ENCODE measurements at regions not wholly inside any gene's neighbourhood (a gene's known extent, or its start where the extent isn't known, plus 50 kb on each side); places are given as distances from the start of the nearest gene placed in this dataset.

- Histone ChIP-seq H3K36me3 (ENCODE audit: insufficient read depth, insufficient read length, low read length) (no peaks in the 10 kb centered on the region), H3K9ac (ENCODE audit: insufficient read length, low read depth) (no peak overlapping the region), H3K4me1 (ENCODE audit: insufficient read depth, insufficient read length) (peaks cover 10% of the 10 kb centered on the region), H3K9me3 (ENCODE audit: insufficient read depth, low read length) (no peaks in the 10 kb centered on the region), H3K27me3 (ENCODE audit: insufficient read depth, insufficient read length) (peaks cover 22% of the 10 kb centered on the region), H3K4me3 (ENCODE audit: insufficient read length, low read depth) (no peak overlapping the region)
- DNase-seq (ENCODE audit: low read depth, low spot score), result peak; percentile 47
- no peak for TF ChIP-seq ZNF274 (IDR thresholded peaks at IDR 0.05; ENCODE audit: low read depth, low read length)
- no peak for TF ChIP-seq SUZ12 (IDR thresholded peaks at IDR 0.05; ENCODE audit: extremely low read depth, insufficient read depth, insufficient read length)
- no peak for TF ChIP-seq YY1 (IDR thresholded peaks at IDR 0.05; ENCODE audit: insufficient read depth, insufficient read length)
Observed at GRCh38 chr3:194205675-194206133, 69.8 kb downstream of the HES1 start.

- Histone ChIP-seq H3K4me1 (ENCODE audit: insufficient read depth, insufficient read length) (peaks cover 11% of the 10 kb centered on the region), H3K27me3 (ENCODE audit: insufficient read depth, insufficient read length) (peaks cover 22% of the 10 kb centered on the region), H3K36me3 (ENCODE audit: insufficient read depth, insufficient read length, low read length) (no peaks in the 10 kb centered on the region), H3K9ac (ENCODE audit: insufficient read length, low read depth) (no peak overlapping the region), H3K4me3 (ENCODE audit: insufficient read length, low read depth) (no peak overlapping the region), H3K9me3 (ENCODE audit: insufficient read depth, low read length) (no peaks in the 10 kb centered on the region)
- DNase-seq (ENCODE audit: low read depth, low spot score), result no peak
- no peak for TF ChIP-seq YY1 (IDR thresholded peaks at IDR 0.05; ENCODE audit: insufficient read depth, insufficient read length)
- no peak for TF ChIP-seq SUZ12 (IDR thresholded peaks at IDR 0.05; ENCODE audit: extremely low read depth, insufficient read depth, insufficient read length)
- no peak for TF ChIP-seq ZNF274 (IDR thresholded peaks at IDR 0.05; ENCODE audit: low read depth, low read length)
Observed at GRCh38 chr3:194206320-194206719, 70.4 kb downstream of the HES1 start.

GRCh38 chr3:194208709-194209108 is 72.8 kb downstream of the HES1 start:
- TF ChIP-seq YY1 (IDR thresholded peaks at IDR 0.05; ENCODE audit: insufficient read depth, insufficient read length) (no peak), ZNF274 (IDR thresholded peaks at IDR 0.05; ENCODE audit: low read depth, low read length) (no peak), SUZ12 (IDR thresholded peaks at IDR 0.05; ENCODE audit: extremely low read depth, insufficient read depth, insufficient read length) (no peak)

GRCh38 chr3:194212161-194212844 is 76.4 kb downstream of the HES1 start:
- Histone ChIP-seq H3K4me1 (ENCODE audit: insufficient read depth, insufficient read length) (peaks cover 5% of the 10 kb centered on the region), H3K36me3 (ENCODE audit: insufficient read depth, insufficient read length, low read length) (no peaks in the 10 kb centered on the region), H3K9ac (ENCODE audit: insufficient read length, low read depth) (peak overlapping the region; percentile 24), H3K4me3 (ENCODE audit: insufficient read length, low read depth) (no peak overlapping the region), H3K27me3 (ENCODE audit: insufficient read depth, insufficient read length) (no peaks in the 10 kb centered on the region), H3K9me3 (ENCODE audit: insufficient read depth, low read length) (no peaks in the 10 kb centered on the region)
- TF ChIP-seq SUZ12 (IDR thresholded peaks at IDR 0.05; ENCODE audit: extremely low read depth, insufficient read depth, insufficient read length), result no peak
- TF ChIP-seq ZNF274 (IDR thresholded peaks at IDR 0.05; ENCODE audit: low read depth, low read length), result no peak
- TF ChIP-seq YY1 (IDR thresholded peaks at IDR 0.05; ENCODE audit: insufficient read depth, insufficient read length), result no peak
- DNase-seq (ENCODE audit: low read depth, low spot score), result peak; percentile 74

More at GRCh38 chr3:194208709-194209108, 72.8 kb downstream of the HES1 start:
- no peak overlapping the region for H3K9ac ChIP-seq (ENCODE audit: insufficient read length, low read depth)
- H3K4me1 ChIP-seq (ENCODE audit: insufficient read depth, insufficient read length), result peaks cover 7% of the 10 kb centered on the region
- no peak for DNase-seq (ENCODE audit: low read depth, low spot score)
- no peaks in the 10 kb centered on the region for H3K9me3 ChIP-seq (ENCODE audit: insufficient read depth, low read length)
- H3K4me3 ChIP-seq (ENCODE audit: insufficient read length, low read depth), result no peak overlapping the region
- H3K27me3 ChIP-seq (ENCODE audit: insufficient read depth, insufficient read length), result peaks cover 8% of the 10 kb centered on the region
- no peaks in the 10 kb centered on the region for H3K36me3 ChIP-seq (ENCODE audit: insufficient read depth, insufficient read length, low read length)

- H3K27me3 ChIP-seq (ENCODE audit: insufficient read depth, insufficient read length), result no peaks in the 10 kb centered on the region
- no peak for TF ChIP-seq SUZ12 (IDR thresholded peaks at IDR 0.05; ENCODE audit: extremely low read depth, insufficient read depth, insufficient read length)
- TF ChIP-seq ZNF274 (IDR thresholded peaks at IDR 0.05; ENCODE audit: low read depth, low read length), result no peak
- TF ChIP-seq YY1 (IDR thresholded peaks at IDR 0.05; ENCODE audit: insufficient read depth, insufficient read length), result no peak
- peak overlapping the region; percentile 33 for H3K9ac ChIP-seq (ENCODE audit: insufficient read length, low read depth)
- H3K9me3 ChIP-seq (ENCODE audit: insufficient read depth, low read length), result no peaks in the 10 kb centered on the region
- H3K4me1 ChIP-seq (ENCODE audit: insufficient read depth, insufficient read length), result peaks cover 5% of the 10 kb centered on the region
- peak; percentile 96 for DNase-seq (ENCODE audit: low read depth, low spot score)
- no peak overlapping the region for H3K4me3 ChIP-seq (ENCODE audit: insufficient read length, low read depth)
- no peaks in the 10 kb centered on the region for H3K36me3 ChIP-seq (ENCODE audit: insufficient read depth, insufficient read length, low read length)
Observed at GRCh38 chr3:194212845-194213331, 76.9 kb downstream of the HES1 start.

GRCh38 chr3:194215392-194215791 is 79.4 kb downstream of the HES1 start:
- Histone ChIP-seq H3K9me3 (ENCODE audit: insufficient read depth, low read length) (no peaks in the 10 kb centered on the region), H3K4me3 (ENCODE audit: insufficient read length, low read depth) (no peak overlapping the region), H3K4me1 (ENCODE audit: insufficient read depth, insufficient read length) (peaks cover 8% of the 10 kb centered on the region), H3K36me3 (ENCODE audit: insufficient read depth, insufficient read length, low read length) (no peaks in the 10 kb centered on the region), H3K9ac (ENCODE audit: insufficient read length, low read depth) (no peak overlapping the region), H3K27me3 (ENCODE audit: insufficient read depth, insufficient read length) (no peaks in the 10 kb centered on the region)
- no peak for DNase-seq (ENCODE audit: low read depth, low spot score)
- no peak for TF ChIP-seq SUZ12 (IDR thresholded peaks at IDR 0.05; ENCODE audit: extremely low read depth, insufficient read depth, insufficient read length)
- TF ChIP-seq ZNF274 (IDR thresholded peaks at IDR 0.05; ENCODE audit: low read depth, low read length), result no peak
- no peak for TF ChIP-seq YY1 (IDR thresholded peaks at IDR 0.05; ENCODE audit: insufficient read depth, insufficient read length)

GRCh38 chr3:194218646-194219453 is 82.9 kb downstream of the HES1 start:
- Histone ChIP-seq H3K36me3 (ENCODE audit: insufficient read depth, insufficient read length, low read length) (no peaks in the 10 kb centered on the region), H3K9ac (ENCODE audit: insufficient read length, low read depth) (no peak overlapping the region), H3K27me3 (ENCODE audit: insufficient read depth, insufficient read length) (peaks cover 2% of the 10 kb centered on the region), H3K9me3 (ENCODE audit: insufficient read depth, low read length) (no peaks in the 10 kb centered on the region), H3K4me1 (ENCODE audit: insufficient read depth, insufficient read length) (peaks cover 6% of the 10 kb centered on the region), H3K4me3 (ENCODE audit: insufficient read length, low read depth) (no peak overlapping the region)
- DNase-seq (ENCODE audit: low read depth, low spot score), result no peak
- TF ChIP-seq SUZ12 (IDR thresholded peaks at IDR 0.05; ENCODE audit: extremely low read depth, insufficient read depth, insufficient read length) (no peak), ZNF274 (IDR thresholded peaks at IDR 0.05; ENCODE audit: low read depth, low read length) (no peak), YY1 (IDR thresholded peaks at IDR 0.05; ENCODE audit: insufficient read depth, insufficient read length) (no peak)
